GM19023 (cell line): ENCODE measurements at regions not wholly inside any gene's neighbourhood (a gene's known extent, or its start where the extent isn't known, plus 50 kb on each side); places are given as distances from the start of the nearest gene placed in this dataset.
A peak's percentile ranks its signal among the peaks of the same experiment; 100 is the strongest.

Source experiments
- ATAC-seq: cut with Tn5 transposase; IDR thresholded peaks from one replicate; pipeline ENCODE4 v1.9.1; 2021; ENCODE audit warnings: mild to moderate bottlenecking, moderate library complexity; ENCODE audit not compliant: unreplicated experiment

- ATAC-seq, result no peak
Observed at GRCh38 chr1:209041927-209042326, 541.6 kb upstream of the CAMK1G start.

GRCh38 chr1:209042413-209042812 lies 541.1 kb upstream of the CAMK1G start:
- ATAC-seq, result no peak

- no peak for ATAC-seq
Observed at GRCh38 chr1:209045331-209046057, 538.0 kb upstream of the CAMK1G start.

GRCh38 chr1:209046058-209046417 lies 537.5 kb upstream of the CAMK1G start:
- ATAC-seq, result no peak

- no peak for ATAC-seq
Observed at GRCh38 chr1:209046935-209047334, 536.6 kb upstream of the CAMK1G start.

GRCh38 chr1:209048941-209049669 lies 534.4 kb upstream of the CAMK1G start:
- no peak for ATAC-seq

GRCh38 chr1:209051570-209051969 lies 531.9 kb upstream of the CAMK1G start:
- ATAC-seq, result no peak

- no peak for ATAC-seq
Observed at GRCh38 chr1:209053587-209053986, 529.9 kb upstream of the CAMK1G start.

GRCh38 chr1:209057083-209057482 lies 526.4 kb upstream of the CAMK1G start:
- ATAC-seq, result no peak

- no peak for ATAC-seq
Observed at GRCh38 chr1:209057901-209058300, 525.6 kb upstream of the CAMK1G start.

- ATAC-seq, result no peak
Observed at GRCh38 chr1:209059376-209059775, 524.1 kb upstream of the CAMK1G start.

- ATAC-seq, result no peak
Observed at GRCh38 chr1:209059981-209060380, 523.5 kb upstream of the CAMK1G start.

GRCh38 chr1:209062081-209062620 lies 521.4 kb upstream of the CAMK1G start:
- no peak for ATAC-seq

GRCh38 chr1:209062863-209063262 lies 520.7 kb upstream of the CAMK1G start:
- ATAC-seq, result peak; percentile 73

- peak; percentile 22 for ATAC-seq
Observed at GRCh38 chr1:209063767-209064659, 519.5 kb upstream of the CAMK1G start.

- ATAC-seq, result no peak
Observed at GRCh38 chr1:209064850-209065706, 518.4 kb upstream of the CAMK1G start.

- ATAC-seq, result no peak
Observed at GRCh38 chr1:209072481-209072880, 511.0 kb upstream of the CAMK1G start.

GRCh38 chr1:209073879-209074278 lies 509.6 kb upstream of the CAMK1G start:
- ATAC-seq, result no peak

GRCh38 chr1:209074575-209075250 lies 508.8 kb upstream of the CAMK1G start:
- ATAC-seq, result no peak

- ATAC-seq, result no peak
Observed at GRCh38 chr1:209076688-209077087, 506.8 kb upstream of the CAMK1G start.
